Stimulated activated CD4-positive, alpha-beta T cell treated with anti-CD3 and anti-CD28 coated beads, Interleukin-15, amount 100 ng/mL, for 1 hour (primary cell): ENCODE measurements at regions not wholly inside any gene's neighbourhood (a gene's known extent, or its start where the extent isn't known, plus 50 kb on each side); places are given as distances from the start of the nearest gene placed in this dataset.

ENCODE experiments used
- DNase-seq, 2 donors: peaks; one replicate each; pipeline ENCODE4 v3.0.0-alpha.2; 2020; ENCODE audit warnings: low read depth in 1 of 2, low spot score in 1 of 2

DNA sequence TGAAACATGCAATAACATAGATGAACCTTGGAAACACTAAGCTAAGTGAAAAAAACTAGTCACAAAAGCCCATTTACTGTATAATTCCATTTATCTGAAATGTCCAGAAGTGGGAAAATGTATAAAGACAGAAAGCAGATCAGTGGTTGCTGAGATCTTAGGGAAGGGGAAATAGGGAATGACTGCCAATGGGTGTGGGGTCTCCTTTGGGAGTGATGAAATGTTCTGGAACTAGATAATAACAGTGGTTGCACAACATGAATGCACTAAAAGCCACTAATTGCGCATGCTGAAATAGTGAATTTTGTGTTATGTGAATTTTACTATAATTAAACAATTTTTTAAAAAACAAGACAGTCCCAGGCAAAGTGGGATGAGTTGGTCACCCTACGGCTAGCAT lies 472.8 kb downstream of the CCDC171 start:
- no peak for DNase-seq

DNA sequence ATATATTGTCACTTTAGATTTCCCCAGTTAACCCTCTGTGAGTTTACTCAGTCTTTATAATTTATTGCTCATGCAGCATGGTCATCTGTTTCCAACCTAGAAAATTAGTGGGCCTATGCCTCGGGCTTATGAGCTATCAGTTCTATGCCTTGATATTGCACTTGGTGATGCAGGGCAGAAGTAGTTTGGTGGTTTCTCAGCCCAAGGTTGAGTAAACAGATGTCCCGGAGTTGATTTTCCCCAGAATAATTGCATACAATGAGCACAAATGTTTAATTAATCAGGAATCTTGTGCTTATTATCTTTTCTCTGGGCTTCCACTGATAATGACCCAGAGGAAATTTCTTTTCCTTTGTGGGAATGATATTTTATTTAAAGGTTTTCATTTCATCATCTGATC lies 474.0 kb downstream of the CCDC171 start:
- DNase-seq: no peak

DNA sequence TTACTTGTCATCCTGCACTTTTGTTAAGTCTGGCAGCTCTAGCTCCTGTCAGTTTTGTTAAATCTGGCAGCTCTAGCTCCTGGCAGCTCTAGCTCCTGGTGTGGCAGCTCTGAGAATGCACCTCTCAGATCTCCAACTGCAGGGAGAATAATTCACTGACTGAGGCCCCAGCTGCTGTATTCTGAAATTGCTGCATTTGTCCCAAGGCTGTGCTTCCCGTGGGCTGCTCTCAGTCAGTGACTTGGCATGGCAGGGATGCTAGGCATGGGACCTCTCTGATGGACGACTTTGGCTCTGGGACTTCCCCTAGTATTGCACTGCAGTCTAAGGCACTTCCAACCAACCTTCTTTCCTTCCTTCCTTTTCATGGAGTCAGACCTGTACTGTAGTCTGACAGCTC lies 475.7 kb downstream of the CCDC171 start:
- no peak for DNase-seq

DNA sequence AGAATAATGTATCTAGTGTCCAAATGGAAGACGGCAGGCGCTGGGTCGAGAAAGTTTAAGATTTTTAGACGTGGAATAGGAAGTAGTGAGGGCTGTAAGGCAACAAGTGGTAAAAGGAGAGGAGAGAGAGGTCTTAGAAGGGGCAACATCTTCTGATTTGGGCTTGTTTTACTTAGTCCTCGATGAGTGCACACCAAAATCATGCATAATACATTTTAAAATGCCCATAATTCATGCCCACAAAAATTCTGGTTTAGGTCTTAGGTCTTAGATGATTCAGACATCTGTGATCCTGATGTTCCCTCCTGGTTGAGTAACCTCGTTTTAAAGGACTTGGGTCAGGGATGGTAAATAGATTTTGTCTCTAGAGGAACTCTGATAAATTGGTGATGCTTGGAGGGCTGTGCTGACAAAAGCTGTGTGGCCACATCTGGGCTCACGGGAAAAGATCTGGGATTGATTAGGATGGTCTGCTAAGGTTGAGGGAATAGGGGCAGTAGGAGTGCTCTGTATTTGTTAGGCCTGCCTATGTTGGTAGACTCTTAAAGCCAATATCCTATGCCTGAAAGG lies 476.3 kb downstream of the CCDC171 start:
- DNase-seq: no peak

DNA sequence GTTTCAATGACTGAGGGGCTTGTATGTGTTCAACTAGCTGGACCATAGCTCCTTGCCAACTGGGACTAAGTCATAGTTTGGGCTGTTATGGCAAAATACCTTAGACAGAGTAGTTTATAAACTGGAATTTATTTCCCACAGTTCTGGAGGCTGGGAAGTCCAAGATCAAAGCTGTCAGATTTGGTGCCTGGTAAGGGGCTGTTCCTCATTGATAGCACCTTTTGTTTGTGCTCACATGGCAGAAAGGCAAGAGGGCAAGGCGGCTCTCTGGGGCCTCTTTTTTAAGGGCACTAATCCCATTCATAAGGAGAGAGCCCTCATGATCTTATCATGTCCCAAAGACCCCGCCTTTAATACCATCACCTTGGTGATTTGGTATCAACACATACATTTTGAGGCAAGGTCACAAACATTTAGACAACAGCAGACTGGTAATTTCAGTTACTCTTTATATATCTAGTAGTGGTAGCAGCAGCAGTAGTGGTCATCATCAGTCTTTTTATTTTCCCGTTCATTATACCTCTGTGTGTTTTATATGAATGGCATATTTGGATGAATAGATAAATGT lies 477.0 kb downstream of the CCDC171 start:
- no peak for DNase-seq

DNA sequence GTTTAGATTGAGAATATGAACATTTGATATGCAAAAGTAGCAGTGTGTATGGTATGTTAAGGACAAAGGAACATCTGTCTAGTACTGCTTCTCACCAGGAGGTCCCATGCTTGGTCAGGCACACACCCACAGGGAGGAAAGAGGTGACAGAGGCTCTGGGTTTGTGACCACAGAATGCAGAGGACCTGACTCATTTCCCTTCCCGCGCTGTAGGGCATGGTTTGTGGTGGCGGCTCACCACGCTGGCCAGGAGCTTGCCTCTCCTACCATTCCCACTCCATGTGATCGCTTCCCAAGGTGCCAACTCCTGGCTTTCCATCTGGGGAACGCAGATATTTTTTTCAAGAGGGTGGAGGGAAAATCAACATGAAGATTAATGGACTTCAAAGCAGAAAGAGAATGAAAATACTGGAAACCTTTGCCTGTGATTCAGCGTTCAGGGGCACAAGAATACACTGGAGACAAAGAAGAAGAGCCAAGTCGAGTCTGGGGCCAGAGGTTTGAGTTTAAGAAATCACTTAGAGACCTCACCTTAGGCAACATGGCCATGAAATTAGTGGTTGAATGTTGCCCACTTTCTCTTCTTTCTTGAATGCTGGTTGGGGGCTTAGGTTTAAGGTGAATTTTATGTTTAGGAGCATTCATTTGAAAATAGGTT lies 477.8 kb downstream of the CCDC171 start:
- DNase-seq: no peak

DNA sequence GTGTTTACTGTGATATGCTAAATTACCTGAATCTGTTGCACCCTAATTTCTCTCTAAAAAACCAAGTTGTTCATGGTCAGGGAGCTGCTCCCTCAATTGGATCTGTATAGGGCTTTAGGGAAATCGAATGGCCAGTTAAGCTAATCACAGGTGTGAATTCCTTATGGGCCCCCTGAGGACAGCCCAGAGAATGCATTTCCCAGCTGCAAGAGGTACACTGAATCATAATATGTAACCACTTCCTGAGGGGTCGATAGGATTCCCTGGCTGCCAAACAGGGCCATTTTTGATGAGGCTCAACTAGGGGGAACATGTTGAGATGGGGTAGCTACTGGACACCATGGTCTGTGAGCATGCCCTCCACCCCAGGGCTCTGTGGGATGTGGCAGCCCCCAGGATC lies 478.6 kb downstream of the CCDC171 start:
- DNase-seq: no peak

DNA sequence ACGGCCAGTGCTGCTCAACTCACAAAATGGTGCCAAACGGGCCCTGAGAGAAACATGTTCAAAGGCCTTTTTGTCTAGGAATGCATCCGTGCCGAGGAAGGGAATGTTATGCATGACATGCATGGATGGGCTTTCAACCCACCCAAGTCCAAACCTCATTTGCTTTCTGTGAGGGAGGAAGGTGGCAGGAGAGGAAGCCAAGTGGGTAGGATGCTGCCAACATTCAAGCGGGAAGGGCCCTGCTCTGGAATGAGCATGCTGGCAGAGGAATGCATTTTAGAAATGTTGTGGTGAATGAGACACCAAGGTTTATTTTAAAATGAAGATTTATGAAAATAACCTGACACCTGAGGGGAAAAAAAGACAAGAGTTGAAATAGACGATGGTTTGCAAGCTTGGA lies 479.1 kb downstream of the CCDC171 start:
- no peak for DNase-seq

DNA sequence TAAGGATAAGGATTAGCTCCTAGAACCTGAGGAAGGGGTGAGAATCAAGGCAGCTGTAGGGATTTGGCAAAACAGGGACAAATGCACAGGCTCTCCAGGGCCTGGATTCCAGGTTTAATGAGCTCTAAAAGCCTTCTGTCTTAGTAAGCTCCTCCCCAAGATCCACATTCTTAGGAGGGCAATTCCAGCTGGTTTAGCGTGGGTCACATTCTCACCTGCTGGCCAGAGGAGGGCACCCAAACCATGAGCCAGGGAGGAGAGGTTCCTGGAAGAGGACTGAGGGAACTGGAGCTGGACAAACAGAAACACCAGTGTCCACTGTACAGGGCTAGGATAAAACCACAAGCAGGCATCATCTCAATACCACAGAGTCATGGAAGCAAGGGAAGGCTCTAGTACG lies 480.0 kb downstream of the CCDC171 start:
- DNase-seq: no peak

DNA sequence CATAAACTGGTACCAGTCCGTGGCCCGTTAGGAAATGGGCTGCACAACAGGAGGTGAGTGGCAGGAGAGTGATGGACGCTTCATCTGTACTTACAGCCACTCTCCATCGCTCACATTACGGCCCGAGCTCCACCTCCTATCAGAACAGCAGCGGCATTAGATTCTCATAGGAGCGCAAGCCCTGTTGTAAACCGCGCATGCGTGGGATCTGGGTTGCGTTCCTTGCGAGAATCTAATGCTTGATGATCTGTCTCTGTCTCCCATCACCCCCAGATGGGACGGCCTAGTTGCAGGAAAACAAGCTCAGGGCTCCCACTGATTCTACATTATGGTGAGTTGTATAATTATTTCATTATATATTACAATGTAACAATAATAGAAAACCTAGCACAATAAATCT lies 480.4 kb downstream of the CCDC171 start:
- no peak for DNase-seq

DNA sequence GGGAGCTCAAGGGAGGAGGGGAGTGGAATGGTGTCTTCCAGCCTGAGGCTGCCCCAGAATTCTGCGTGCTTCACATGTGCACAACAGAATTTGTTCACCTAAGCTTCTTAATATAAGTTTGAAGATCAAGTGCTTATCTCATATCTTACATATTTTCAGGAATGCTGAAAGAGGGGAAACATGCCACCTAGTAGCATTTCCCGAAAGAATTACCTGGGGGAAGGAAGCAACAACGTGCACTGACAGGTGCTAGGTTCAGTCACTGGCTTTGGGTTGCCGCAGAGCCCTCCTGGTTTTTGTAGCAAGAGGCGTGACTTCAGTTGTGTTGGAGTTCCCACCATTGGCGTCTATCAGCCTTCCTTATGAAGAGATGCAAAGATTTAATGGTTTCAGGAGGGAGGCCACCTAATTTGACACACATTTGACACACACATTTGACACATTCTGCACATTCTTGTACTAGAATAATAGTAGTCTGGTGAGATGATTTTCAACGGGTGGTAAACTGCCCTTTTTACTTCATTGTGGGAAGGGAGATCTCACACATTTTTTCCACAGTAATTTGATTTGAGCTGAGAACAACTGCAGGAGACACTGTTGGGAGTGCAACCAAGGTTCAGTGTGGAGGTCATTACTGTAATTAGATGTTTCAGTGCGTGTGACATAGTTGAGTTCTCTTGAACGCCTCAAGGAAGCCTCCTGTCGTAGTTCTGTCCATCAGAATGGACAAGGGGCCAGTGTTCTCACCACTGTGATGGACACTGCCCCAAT lies 481.3 kb downstream of the CCDC171 start:
- no peak for DNase-seq

DNA sequence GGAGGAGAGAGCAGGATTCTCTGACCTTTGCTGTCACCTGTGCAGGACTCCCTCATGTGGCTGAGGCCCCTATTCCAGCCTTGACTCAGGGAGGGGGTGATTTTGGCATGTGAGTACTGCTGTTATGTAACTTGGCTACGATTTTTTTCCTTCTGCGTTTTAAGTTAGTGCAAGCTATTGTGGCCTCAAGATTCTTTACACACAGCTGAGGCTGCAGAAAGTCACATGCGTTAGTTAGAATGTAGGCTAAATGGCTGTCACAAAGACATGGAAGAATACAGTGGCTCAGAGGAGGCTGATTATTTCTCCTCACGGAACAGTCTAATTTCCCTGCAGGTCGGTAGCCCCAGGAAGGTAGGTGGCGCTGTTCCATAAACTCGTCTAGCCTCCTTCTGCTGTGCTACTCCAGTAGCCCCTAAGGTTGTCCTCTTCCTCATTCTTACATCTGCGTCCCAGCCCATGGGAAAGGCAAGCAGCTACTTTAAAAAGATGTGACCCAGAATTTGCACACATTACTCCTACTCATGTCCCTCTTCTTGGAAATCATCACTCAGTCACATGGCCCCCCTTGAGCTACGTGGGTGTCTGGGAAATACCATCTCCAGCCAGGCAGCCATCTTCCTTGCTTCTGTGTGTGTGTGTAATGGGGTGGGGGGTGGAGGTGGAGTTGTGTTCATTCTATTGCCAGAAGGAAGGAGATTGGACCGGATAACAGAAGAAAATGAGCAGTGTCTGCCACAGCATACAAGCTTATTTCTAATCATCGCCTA lies 486.6 kb downstream of the CCDC171 start:
- no peak for DNase-seq

DNA sequence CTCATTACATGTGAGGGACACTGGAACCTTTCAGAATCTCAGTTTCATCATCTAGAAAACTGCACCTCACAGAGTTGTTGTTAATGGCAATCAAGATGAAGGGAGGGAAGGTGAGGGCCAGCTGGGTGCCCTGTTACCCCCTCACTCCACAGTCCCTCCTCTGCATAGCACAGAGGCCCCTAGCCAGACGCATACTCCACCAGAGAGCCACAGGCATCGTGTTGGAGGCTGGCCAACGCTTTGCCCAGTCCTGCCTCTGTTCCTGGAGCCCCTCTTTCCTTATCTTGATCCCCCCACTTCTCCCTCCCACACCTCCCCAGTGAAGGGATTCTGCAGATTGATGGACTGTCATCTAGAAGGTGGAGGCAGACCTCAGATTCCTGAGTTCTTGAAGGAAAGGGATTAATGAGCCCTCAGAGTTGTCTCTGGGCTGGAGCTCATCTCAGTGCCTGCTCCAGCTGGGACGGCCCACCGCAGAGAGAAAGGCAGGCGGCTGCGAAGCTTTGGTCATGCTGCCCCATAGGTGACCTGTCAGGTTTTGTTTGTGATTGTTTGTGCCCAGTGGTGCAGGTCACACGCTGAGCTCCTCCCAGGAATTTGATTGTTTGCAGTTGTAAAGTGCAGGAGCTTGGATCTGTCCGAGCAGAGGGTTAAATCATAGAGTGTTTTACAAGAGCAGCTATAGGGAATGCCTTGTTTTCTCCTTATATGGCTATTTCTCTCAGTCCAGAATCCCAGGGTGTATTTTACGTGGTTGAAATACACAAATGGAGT lies 487.3 kb downstream of the CCDC171 start:
- DNase-seq: no peak

DNA sequence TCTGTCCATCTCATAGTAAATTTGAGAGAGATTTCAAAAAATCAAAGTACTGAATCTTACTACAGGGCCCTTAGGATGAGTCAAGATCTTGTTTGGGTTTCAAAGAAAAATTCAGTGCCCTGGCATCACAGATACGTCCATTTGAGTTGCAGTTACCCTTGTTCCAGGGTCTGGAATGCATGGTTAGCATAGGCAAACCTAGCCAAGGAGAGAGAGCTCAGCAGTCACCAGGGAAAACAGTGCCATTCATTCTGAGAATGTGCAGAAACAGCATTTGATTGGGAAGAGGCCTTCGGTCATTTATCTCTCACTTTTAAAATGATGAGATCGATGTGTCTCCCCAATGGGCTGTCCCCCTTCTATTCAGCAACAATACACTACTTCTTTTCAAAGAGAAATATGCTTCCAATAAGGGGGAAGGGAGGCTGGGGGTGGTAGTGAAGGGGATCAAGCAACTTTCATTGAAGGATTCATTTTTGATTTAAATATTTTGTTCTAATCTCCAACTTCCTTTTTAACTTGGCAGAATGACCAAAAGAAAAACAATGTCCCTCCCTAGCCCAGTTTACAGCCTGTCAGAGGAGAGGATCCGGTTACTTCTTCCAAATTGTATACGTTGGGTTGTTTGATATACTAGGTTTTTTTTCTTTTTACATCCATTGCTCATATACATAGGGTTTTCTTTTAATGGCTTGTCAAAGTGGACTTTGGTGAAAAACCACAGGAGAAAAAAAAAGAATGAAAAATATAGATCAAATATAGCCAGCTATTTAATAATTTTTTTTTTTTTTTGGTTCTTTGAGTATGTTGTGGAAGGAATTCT lies 491.1 kb downstream of the CCDC171 start:
- DNase-seq: no peak

DNA sequence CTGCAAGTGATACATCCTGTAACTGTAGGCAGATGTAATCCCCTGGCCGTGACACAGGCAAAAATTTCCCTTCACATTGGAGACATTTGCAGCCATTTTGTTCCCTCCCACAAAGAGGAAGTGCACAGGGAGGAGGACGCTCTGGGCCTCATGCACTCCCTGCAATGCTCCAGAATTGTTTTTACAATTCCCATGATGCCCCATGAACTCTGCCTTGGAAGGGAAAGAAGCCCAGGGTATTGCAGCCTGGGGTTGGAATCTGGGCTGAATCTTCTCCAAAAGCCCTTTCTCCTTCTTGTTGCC lies 491.7 kb downstream of the CCDC171 start:
- no peak for DNase-seq

DNA sequence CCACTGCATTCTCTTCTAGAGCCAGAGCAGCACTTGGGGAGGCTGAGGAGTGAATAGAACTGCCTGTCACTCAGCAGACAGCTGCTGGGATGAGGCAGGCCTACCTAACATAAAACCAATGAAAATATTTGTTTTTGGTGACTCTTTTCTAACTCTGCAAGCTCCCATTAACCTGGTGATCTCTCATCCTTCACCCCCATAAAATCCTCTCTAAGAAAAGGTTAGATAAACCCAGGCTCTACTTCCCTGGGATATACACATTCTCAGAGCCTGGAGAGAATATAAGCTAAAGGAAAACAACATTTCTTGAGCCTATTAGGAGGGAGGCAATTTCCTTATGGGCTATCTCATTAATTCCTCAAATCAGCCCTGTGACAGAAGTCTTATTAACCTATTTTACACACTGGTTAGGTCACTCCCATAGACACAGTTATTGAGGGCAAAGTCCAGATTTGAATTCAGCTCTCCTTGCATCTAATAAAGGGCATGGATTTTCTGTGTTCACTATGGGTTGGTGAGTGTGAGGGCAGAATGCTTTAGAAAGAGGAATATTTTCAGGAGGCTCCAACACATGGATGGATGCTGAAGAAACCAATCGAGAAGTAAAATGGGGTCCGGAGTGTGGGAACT lies 492.9 kb downstream of the CCDC171 start:
- DNase-seq: no peak

DNA sequence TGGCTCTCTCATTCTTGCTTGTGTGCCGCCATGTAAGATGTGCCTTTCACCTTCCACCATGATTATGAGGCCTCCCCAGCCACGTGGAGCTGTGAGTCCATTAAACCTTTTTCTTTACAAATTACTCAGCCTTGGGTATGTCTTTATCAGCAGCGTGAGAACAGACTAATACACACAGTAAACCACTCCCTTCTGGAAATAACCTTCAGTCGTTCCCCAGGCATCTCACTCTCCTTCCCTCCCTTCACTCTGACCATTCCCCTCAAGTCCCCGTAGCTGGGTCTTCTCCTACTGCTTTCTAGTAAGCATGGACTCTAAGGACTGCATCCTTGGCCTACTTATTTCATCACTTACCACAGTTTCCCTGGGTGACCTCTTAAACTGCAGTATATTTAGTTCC lies 493.9 kb downstream of the CCDC171 start:
- no peak for DNase-seq

DNA sequence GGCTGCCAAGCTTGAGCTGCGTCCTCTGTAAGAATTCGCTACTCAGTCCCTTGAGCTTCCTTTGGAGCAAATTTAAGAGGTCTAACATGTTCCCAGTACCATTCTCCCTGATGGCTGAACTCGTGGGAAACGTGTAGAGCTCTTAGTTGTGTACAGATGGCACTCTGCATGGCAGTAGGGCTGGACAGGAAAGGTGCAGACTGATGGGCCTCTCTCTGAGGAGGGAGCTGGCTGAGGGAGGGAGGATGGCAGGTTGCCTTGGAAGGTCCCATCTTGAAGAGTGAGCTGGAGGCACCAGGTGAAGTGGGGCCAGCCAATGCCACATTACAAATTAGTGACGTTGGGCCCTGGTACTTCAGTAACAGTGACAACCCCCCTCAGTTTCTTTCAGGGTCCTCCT lies 495.3 kb downstream of the CCDC171 start:
- DNase-seq: no peak

DNA sequence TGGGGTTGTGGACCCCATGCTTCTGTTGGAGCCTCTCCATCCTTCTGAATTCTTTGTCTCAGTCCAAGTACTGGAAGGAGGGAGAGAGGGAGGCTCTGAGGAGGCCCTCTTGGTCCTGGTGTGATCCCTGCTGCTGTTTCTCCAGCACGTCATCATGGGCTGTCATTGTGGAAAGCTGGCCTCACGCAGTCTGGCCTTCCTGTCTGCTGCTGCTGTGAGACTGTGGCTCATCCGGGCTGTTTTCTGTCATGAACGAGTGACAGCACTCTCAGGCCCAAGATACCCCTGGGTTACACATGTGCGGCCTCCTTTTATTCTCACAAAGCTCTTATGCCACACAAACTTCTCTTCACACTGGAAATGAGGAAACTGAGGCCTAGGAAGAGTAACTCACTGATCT lies 499.3 kb downstream of the CCDC171 start:
- DNase-seq: no peak
